LHCN-M2 (cell line): ENCODE measurements at regions not wholly inside any gene's neighbourhood (a gene's known extent, or its start where the extent isn't known, plus 50 kb on each side); places are given as distances from the start of the nearest gene placed in this dataset.

Experiments used
- DNase-seq: peaks from one replicate; pipeline ENCODE4 v3.0.0-alpha.2; 2012; ENCODE audit warnings: low read depth

DNA sequence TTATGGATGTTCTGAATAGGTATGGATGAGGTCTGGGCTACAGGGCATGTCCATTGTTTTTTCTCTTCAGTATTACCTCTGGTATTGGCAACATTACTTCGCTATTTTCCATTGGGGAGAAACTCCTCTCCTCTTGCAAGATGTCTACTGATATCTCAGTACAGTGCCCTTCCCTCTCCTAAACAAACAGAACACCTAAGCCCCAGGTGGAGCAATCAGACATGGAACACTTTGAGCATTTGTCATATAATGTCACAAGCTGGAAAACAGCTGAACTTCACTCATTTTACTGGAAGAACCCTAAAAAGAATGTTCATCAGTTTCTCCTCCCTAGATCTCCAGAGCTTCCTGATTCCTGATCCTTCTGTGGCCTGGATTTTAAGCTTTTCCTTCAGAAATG, 339.8 kb downstream of the FRK start:
- no peak for DNase-seq

DNA sequence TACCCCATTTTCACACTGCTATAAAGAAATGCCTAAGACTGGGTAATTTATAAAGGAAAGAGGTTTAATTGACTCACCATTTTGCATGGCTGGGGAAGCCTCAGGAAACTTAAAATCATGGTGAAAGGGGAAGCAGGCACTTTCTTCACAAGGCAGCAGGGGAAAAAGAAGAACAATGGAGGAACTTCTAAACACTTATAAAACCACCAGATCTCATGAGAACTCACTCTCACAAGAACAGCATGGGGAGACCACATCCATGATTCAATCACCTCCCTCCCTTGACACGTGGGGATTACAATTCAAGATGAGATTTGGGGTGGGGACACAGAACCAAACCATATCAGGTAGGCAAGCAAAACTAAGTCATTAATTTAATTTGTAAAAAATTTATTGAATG, 343.2 kb downstream of the FRK start:
- no peak for DNase-seq

DNA sequence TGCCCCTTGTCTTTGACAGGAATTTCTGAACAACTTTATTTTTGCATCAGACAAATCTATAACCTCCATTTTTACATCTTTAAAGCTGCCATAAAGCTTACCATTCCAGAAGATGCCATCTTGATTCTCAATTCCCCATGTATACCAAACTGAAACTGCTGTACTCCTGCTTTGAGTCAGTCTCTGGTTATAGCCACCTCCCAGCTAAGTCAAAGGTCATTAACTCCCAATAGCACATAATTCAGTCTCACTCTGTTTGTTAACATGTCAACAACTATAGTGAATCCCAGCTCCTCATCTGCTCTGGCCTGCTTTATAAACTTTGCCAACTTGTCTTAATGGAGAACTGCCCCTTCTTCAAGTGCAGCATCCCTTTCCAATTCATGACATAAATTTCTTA, 343.6 kb downstream of the FRK start:
- DNase-seq: no peak

DNA sequence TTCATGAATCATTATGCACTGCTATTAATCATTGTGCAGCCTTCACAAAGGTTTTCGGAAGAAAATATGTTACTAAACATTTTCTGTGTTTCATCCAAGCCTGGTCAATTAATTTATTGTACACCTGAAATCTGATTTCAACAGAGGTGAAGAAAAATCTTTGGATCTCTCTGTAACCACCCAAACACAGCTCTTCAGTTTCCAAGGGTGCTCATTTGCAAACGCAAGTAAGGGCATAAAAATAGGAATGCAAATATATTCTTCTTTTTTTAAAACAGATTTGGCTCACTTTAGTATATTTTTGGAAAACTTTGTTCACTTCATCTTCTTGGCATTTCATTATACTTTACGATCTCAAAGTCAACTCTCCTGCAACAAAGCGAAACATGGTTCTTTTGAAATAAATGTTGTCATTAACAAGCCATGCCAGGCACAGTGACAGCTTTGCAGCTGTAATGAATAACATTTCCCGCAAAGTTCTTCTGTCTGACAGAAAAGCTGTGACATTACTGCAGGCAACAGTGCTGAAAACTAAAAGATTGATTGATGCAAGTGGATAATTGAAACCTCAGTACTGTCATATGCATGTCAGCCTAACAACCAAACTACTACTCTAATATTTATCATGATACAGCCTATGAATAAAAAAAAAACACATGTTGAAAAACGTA, 348.3 kb downstream of the FRK start:
- DNase-seq: no peak

DNA sequence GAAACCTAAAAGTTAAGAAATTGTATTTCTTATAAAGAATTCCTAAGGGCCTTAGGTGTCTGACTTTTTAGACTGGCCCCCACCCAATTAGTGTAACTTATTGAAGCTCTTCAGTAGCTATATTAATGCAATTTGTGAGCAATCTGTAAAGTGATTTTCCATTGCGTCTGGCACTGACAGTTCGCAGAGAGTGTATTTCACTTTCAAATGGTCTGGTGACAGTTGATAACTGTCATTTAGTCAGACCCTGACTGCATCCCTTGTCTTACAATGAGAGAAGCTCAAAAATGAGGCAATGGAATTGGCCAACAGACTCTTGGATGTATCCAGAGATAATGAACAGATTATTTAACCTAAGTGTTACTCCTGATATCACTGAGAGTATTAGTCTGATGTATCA, 351.8 kb downstream of the FRK start:
- DNase-seq: no peak

DNA sequence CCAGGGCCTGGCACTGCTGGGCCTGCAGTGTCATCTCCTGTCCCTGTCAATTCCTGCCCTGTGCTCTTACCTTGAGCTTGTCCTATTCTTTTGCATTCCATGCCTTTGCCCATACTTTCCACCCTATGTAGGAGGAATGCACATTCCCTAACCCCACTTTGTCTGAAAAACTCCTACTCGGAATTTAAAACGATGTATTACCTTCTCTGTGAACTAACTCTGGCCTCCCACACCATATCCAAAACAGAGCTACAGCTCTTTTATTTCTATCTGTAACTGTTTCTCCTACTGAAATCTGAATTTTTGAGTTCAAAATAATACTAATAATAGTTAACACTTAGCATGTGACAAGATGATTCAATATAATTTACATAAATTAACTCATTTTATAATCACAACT, 353.7 kb downstream of the FRK start:
- no peak for DNase-seq

DNA sequence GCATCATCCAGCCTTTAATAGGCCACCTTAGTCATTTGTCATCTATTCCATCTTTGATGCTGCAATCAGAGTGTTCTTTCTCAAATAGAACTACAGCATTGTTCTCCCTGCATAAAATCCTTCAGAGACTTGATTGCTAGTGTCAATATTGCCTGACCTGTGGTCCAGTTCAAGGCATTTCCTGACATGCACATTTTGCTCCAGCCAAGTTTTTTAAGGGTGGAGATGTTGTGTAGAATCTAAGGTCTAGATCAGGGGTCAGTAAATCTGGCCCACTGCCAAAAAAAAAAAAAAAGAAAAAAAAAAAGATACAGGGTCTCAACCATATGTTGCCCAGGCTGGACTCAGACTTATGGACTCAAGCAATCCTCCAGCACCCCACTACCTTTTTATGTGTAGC, 354.4 kb downstream of the FRK start:
- DNase-seq: no peak

DNA sequence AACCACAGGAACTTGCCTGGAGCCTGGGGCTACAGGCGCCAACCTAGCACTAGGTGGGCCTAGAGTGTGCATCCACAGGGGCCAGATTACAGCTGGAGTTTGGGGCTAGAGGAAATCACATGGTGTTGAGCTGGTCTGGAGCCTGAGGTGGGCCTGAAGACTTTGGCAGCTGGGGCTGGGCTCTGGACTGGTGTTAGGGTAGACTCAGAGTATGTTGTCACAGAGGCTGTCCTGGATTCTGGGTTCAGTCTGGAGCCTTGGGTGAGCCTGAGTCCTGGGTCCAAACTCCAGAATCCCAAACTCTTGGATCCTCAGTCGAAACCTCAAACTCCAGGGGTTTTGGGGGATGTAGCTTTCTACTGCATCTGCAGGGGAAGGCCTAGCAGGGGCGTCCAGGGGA, 356.7 kb downstream of the FRK start:
- DNase-seq: no peak

DNA sequence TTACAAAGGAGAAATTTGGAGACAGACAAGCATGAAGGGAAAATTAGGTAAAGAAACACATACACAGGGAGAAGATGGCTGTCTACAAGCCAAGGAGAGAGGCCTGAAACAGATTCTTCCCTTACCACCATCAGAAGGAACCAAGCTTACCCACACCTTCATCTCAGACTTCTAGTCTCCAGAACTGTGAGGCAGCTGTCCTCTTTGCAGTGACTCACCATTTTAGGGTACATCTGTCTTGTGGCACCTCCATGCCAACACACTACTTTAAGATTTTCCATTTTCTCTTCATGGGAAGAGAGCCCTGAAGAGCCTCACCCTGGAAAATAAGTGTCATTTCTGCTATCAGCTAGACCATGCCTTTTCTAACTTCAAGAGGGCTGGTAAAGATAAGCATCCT, 369.3 kb downstream of the FRK start:
- peak; percentile 50 for DNase-seq

DNA sequence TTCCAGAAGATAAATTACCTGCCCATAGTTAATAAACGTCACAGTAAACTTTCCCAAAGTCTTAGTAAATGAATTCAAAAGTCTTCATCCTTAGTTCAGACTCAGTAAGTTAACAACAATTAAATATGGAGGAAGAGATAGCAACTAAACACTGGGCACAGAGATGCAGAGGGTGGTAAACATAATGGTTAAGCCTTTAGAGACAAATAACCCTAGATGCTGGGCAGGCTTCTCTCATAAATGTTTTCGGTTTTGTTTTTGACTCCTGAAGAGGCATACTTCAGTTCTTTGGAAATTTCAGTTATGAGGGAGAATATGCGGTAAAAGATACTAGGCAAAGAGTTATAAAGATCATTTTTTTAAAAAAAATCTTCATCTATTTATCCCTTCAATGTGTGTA, 369.8 kb downstream of the FRK start:
- DNase-seq: no peak

DNA sequence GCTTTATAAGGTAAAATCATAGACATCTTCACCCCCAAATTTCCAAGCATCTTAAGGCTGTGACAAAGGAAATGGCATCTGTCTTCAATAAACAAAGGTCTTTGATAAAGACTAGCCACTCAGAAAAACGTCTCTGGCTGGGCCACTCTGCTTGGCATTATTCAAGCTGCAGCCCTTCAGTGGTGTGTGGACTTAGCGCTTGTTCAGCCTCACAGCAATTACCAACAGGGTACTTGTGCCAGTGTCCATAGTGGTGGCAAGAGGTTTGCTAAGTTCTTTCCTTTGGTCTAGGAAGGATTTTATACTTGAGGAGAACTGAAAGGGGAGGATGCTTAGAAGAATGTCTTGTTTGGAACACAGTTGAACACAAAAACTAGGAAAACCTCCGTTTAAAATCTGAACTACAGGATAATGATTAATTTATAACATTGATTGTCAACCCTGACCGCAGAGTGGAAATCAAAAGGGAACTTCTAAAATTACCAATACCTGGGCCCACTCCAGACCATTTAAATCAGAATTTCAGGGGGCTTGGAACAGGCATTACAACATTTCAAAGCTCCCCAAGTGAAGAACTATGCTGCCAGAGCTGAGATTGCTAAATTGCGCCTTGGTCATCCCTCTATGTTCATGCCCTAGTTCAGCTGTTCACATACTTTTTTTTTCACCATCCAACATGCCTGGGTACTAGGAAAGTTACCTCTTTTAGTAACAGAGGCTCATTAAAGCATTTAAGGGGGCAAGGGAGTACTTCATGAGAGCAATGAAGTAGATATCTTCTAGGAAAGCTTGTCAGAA, 378.5 kb downstream of the FRK start:
- no peak for DNase-seq

DNA sequence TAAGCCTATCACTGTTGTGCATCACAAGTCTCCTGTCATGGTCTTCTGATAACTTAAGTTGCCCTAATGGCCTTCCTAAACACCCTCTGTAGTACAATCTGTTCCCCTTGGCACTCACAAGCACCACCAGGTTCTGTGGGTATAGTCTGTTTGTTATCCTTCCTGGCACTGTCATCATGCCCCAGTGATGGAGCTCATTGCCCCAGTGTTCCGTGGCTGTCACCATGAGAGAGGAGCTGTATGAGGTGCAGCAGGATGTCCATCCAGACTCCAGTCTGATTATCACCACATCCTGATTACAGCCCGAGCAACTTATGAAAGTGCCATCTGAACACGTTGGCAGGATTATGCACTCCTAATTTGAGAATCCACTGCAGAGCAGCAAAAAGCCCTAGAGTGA, 380.1 kb downstream of the FRK start:
- DNase-seq: no peak

DNA sequence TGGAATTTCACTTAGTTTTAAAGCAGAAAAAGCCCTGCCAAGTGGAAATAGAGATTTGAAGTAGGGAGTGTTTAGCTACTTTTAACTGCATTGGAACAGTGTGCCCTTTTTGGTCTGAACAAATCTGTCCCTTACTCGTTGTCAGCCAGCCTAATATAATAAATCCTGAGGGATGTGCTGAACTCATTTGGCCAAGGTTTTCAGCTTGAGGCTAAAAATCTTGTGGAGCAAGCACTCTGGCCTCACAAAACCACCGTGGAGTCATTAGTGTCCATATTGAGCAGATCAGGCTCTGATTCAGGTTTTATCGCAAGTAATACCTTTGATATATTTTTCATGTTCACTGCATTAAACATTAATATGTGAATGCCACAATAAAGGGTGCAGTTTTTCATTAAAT, 383.5 kb downstream of the FRK start:
- DNase-seq: no peak

DNA sequence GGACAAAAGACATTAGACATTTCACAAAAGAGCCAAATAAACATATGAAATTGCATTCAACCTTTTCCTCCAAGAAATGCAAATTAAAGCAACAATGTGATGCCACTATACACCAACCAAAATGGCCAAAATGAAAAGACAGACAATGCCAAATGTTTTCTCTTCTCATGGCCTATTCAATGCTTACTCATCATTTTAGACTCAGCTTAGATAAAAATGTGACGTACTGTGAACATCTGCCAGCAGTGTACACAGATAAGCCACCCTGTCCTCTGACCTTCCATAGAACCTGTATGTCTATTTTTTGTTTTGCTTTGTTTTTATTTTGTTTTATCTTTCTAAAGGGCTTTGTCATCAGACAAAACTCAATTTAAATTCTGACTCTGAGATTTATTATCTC, 385.2 kb downstream of the FRK start:
- DNase-seq: peak; percentile 32

DNA sequence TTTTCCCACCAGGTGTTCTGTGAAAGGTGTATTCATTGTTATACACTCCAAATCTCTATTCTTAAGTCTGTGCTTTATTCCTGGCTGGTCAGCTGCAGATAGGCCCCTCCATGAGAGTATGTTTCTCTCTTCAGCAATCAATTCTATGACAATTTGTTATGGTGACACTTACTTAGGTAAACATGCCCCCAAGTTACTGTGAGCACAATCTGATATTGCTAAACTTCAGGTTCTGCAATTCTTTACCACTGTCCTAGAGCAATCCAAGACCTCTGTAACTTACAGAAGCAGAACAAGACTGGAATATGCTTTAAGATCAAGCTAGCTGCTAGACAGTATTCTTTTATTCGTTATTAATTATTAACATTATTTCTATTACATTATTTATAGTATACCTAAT, 391.9 kb downstream of the FRK start:
- DNase-seq: no peak

DNA sequence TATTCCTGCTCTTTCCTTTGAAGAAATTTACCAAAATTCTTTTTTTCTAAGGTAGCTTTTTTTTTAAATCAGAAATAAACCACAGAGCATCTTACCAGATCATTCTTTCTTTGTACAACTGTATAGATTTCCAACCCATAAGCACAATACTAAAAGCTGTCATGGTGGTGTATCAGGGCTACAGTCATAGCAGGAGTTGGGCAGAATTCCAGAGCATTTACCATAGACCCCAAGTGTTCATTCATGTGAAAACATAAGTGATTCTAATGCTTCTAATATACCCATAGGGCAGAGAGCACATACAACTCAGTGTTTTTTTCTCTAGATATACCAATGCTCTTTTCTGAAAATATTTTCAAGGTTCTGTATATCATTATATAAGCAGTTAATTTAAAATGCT, 392.5 kb downstream of the FRK start:
- DNase-seq: no peak

DNA sequence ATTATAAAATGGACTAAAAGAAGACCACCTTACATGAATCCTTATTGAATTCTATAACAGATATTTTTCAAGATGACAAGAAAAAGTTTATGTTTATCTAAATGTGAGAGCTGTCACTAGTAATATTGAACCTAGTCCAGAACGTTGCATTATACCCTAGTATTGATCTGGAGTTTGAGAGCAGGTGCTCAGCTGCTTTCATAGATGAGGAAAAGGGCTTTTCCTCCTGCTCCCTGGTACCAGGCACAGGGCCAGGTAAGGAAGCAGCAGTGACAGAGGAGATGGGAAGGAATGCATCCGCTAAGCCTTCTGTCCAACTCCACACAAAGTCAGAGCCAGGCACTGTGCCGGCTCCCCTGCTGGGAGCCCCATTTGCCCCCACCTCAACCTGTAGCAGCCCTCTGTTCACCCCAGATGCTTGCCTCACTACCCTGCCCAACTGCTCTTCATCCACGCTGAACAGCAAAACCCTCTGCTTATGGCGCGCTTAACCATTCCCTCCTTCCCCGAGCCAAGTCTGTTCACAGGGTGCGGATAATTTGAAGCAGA, 393.1 kb downstream of the FRK start:
- DNase-seq: no peak

DNA sequence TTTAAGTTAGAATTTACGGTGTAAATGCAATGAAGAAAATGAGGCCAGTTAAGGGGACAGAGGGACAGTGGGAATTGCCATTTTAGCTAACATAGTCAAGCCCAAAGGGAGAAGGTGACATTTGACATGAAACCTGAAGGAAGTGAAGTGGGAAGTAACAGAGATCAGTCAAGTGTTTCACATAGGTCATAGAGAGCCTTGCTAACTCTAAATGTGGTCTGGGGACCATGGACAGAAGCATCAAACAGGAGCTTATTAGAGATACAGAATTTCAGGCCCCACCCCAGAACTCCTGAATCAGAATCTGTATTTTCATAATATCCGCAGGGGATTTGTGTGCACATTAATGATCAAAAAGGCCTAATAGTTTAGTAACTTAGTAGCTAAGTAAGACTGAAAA, 393.7 kb downstream of the FRK start:
- no peak for DNase-seq

DNA sequence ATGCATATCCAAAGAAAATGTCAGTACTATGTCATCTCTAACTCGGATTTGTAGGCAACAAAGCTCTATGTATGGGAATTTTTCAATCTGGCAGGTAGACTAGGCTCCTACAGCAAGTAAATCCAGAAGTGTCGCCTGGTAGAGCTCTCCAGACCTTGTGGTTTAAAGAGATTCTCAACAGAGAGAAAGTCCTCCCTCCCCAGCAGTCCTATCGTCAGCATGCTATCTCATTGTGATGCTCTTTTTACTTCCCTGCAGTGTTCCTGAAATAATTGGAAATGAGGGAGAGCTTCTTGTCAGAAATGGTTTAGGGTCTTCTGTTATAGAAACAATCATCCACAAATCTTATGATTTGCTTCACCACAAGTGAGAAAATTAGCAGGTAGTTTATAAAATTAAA, 395.4 kb downstream of the FRK start:
- DNase-seq: no peak

DNA sequence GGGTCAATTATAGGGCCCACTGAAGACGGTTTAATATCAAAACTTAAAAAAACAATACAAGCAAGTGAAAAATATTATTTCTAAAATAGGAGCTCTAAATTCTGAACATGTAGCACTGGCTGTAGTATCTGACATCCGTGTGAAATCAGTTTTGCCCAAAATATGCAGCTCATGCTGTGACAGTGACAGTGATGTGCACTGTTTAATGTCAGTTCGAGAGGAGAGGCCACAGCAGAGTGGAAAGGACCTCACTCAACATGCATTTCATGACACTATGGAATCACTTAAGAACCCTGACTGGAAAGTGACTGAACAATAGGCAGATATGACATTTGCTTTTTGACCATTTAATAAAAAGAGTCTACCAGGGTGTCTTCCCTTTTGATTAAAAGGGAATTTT, 397.0 kb downstream of the FRK start:
- no peak for DNase-seq

DNA sequence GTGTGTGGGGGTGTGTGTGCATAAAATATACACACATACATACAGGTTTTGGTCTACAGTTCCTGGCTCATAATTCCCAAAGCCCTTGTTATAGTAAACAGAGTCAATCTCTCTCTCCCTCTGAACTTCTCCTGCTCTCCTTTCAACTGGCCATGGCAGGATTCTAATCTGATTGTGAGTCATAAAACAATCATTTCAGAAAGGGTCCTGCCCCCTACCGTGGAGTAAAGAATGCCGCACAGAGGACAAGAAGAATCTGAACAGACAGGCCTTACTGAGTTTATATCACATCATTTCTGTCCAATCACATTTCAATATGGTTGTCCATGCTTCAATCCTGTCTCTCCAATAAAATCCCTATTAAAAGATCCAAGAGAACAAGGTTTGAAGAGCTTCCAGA, 416.9 kb downstream of the FRK start:
- peak; percentile 62 for DNase-seq

DNA sequence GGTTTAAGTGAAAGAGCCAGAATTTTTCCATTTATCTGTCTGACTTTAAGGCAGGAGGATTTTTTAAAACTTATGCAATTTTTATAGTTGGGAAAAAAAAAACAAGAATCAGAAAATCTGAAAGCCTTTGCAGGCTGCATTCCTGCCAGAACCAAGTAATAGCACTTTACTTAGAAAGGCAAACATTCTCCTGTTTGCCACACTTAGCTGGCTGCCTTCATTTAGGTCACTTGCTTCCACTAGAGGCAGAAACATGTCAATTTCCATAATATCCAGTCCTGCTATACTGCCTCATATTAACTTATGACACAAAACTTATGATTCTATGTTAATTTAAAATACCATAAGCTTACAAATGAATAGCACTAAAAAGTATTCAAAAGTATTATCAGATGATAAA, 425.8 kb downstream of the FRK start:
- DNase-seq: no peak

DNA sequence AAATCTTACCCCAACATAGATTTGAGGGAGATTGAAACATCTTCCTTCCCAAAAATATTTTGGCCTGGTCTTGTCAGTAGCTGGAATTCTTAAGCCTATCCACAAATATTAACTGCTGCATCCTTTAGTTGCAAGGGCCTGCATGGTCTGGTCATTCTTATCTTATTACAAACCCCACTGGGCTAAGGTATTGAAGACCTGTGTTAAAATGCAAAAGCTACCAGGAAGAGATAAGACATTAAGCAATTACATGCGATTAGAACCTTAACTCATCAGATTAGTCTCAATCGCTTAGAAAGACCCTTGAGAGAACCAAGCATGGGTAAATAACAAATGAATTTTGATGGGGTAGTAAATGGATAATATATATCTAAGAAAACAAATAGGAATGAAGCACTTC, 426.6 kb downstream of the FRK start:
- DNase-seq: no peak
